AG04449 (cell line): ENCODE measurements at regions not wholly inside any gene's neighbourhood (a gene's known extent, or its start where the extent isn't known, plus 50 kb on each side); places are given as distances from the start of the nearest gene placed in this dataset.

ENCODE experiments used
- CTCF ChIA-PET: fragments of 350-600 bp; formaldehyde crosslinking; extraction: SDS; loops from one replicate; lab custom pipeline; 2021; ENCODE audit warnings: antibody characterized with exemption; lab: Yijun Ruan, JAX
- POLR2A ChIA-PET: fragments of 400-600, 350-600 bp; formaldehyde crosslinking; extraction: SDS; loops from one replicate; lab custom pipeline; 2020; ENCODE audit warnings: antibody characterized with exemption, inconsistent platforms; lab: Yijun Ruan, JAX
- DNase-seq: peaks from one replicate; pipeline ENCODE4 v3.0.0-alpha.2; 2010; ENCODE audit warnings: low read depth, low spot score
- H3K4me3 ChIP-seq: 2 replicates; pipeline ENCODE4 v1.5.1; 2011; ENCODE audit warnings: low read depth, mild to moderate bottlenecking, control low read depth, low read length
- TF ChIP-seq, protein P1 (sequence below): IDR thresholded peaks from one replicate; pipeline ENCODE4 v1.5.1; 2011; ENCODE audit warnings: mild to moderate bottlenecking, moderate library complexity, low read length, control low read depth, inconsistent platforms; ENCODE audit not compliant: insufficient read depth; ENCODE audit errors: missing control alignments

DNA sequence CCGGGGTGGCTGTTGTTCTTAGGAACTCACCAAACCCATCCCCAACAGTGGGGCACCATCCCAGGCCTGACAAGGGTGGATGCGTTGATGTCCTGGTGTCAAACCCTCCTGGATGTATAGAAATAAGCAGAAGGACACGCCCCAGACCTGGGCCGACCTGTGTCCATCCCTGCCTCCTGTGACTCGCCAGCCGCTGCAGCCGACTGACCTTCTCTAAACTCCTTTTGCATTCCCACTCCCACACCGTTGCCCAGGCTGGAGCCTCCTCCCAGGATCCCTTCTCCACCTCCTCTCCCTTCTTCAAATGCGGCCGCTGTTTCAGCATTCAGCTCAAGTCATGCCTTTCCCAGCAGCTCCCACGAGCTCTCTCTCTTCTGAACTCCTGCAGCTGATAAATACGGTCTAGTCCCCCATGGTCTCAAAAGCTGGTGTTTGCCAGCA is 213.2 kb upstream of the IER5L start:
- TF ChIP-seq, protein P1, sequence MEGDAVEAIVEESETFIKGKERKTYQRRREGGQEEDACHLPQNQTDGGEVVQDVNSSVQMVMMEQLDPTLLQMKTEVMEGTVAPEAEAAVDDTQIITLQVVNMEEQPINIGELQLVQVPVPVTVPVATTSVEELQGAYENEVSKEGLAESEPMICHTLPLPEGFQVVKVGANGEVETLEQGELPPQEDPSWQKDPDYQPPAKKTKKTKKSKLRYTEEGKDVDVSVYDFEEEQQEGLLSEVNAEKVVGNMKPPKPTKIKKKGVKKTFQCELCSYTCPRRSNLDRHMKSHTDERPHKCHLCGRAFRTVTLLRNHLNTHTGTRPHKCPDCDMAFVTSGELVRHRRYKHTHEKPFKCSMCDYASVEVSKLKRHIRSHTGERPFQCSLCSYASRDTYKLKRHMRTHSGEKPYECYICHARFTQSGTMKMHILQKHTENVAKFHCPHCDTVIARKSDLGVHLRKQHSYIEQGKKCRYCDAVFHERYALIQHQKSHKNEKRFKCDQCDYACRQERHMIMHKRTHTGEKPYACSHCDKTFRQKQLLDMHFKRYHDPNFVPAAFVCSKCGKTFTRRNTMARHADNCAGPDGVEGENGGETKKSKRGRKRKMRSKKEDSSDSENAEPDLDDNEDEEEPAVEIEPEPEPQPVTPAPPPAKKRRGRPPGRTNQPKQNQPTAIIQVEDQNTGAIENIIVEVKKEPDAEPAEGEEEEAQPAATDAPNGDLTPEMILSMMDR, result no peak
- H3K4me3 ChIP-seq, result no peak overlapping the region
- ChIA-PET POLR2A (no interaction called here), CTCF (no interaction called here)
- no peak for DNase-seq

DNA sequence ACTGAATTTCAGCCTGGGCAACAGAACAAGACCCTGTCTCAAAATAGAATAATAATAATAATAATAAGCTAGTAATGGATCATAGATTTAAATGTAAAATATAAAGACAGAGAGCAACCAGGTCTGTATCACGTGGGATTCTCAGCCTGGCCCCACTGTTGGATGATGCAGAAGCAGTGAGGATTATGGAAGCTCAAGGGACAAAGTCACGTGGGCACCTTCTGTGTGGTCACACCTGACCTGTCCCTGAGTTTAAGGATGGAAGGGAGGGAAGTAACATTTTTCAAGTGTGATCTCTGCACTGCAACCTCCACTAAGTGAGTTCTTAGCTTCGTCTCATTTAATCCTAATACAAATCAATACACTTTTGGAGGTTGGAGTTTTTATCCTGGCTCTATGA is 212.5 kb upstream of the IER5L start:
- no peak overlapping the region for H3K4me3 ChIP-seq
- ChIA-PET CTCF (no interaction called here), POLR2A (no interaction called here)
- DNase-seq, result no peak
- TF ChIP-seq, protein P1, result no peak

DNA sequence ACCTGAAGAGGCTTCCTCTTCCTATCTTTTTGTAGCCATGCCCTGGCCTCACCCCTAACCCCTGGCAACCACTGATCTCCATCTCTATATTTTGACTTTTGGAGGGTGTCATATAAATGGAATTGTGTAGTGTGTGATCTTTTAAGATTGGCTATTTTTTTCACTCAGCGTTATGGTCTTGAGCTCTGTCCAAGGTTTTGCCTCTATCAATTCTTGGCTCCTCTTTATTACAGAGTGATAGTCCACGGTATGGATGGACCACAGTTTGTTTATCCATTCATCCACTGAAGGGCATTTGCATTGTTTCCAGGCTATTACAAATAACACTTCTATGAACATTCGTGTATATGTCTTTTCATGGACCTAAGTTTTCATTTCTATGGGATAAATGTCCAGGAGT is 209.8 kb upstream of the IER5L start:
- no peak overlapping the region for H3K4me3 ChIP-seq
- DNase-seq, result no peak
- POLR2A ChIA-PET, result no interaction called here
- CTCF ChIA-PET, result no interaction called here
- TF ChIP-seq, protein P1, result no peak

DNA sequence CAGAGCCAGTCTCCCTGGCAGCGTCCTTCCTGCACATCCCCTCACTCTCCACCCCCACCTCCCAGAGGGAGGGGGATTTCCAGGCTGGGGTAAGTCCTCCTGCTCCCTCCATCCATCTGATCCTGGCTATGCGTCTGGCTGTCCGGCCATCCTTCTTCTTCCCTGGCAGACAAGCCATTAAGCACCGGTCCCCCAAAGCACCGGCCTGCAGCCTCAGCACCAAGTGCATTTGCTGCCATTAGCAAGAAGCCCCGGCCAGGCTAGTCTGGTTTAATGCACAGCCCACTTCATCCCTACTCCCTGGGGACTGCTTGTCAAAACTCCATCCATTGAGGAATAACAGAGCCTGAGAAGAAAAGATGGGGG is 208.7 kb upstream of the IER5L start:
- no peak for DNase-seq
- ChIA-PET CTCF (no interaction called here), POLR2A (no interaction called here)
- TF ChIP-seq, protein P1, result no peak
- no peak overlapping the region for H3K4me3 ChIP-seq

DNA sequence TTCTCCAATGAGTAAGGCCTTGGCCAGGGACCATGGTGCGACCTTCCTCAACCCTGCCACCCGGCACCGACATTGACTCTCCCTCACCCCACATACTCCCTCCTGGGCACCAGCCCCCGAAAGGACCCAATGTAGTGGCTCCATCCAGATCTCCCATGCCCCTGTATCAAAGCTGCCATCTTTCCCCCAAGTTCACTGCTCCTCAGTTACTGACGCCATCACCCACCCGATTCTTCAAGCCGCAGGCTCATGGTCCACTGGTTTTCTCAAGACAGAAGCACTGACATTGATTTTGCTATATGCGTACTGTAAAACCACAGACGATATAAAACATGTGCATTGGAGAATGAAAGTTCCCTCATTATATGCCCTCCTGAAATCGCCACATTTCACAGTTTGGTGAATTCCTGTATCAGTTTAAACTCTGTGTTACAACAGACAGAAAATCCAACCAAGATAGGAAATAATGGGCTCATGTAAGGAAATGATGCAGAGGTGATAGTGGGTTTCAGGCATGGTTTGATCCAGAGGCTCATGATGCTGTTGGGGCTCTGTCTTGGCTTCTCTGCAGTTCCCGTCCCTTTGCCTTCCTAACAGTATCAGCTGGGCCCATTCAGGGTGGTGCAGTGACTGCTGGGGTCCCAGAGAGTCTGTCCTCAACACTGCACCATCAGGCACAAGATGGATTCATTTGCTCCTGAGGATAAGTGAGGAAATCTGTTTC is 207.3 kb upstream of the IER5L start:
- no peak overlapping the region for H3K4me3 ChIP-seq
- TF ChIP-seq, protein P1, result no peak
- POLR2A ChIA-PET, result no interaction called here
- CTCF ChIA-PET, result no interaction called here
- DNase-seq, result no peak

DNA sequence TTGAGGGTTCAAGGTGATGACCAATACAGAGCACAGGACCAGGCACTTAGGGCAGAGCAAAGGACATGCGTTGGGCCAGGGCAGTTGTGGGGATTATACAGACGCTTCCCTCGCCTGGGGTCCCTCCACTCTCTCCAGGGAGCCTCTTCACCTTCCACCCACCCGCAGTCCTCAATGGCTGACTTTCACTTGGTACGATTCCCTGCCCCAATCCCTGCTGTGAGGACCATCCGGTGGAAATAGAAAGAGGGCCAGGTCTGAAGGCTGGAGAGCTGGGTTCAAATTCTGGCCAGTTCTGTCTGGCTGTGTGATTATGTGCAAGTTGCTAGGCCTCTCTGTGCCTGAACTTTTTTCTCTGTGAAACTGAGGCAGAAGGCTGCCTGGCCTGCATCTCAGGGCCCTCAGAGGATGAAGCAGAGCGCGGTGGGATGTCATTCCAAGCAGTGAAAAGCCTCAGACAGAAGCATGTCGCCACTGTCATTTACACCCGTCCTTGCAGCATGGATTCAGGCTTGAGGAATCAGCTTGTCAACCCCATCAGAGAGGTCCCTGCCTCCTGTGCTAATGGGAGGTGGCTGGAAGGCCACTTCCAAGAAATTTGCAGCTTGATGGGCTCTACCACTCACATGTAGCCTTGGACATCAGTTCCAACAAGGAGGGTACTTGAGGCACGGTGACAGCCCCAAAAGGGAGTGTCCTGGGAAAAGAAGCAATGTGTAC is 206.6 kb upstream of the IER5L start:
- ChIA-PET CTCF (no interaction called here), POLR2A (interaction anchor here (0.9 kb wide), 2 partner anchors 30 to 98 kb away, joined by 3 to 4 read pairs; no protein-coding TSS in a partner anchor)
- no peak for DNase-seq
- H3K4me3 ChIP-seq, result no peak overlapping the region
- TF ChIP-seq, protein P1, result no peak
